H1 (cell line): ENCODE measurements at regions not wholly inside any gene's neighbourhood (a gene's known extent, or its start where the extent isn't known, plus 50 kb on each side); places are given as distances from the start of the nearest gene placed in this dataset.

Experiments used
- BACH1 ChIP-seq: IDR thresholded peaks from 2 replicates; pipeline ENCODE4 v1.6.1; 2012; ENCODE audit warnings: low read length, improper control_type of control experiment
- CBX5 ChIP-seq: fragments of 300-800, 300-1000 bp; sonication (generic); IDR thresholded peaks from 2 replicates; pipeline ENCODE4 v1.7.1; 2016; ENCODE audit warnings: antibody characterized with exemption, low read length, low read depth
- CBX8 ChIP-seq: fragments of 300-800, 300-1000 bp; sonication (generic); IDR thresholded peaks from 2 replicates; pipeline ENCODE4 v1.7.1; 2016; ENCODE audit warnings: low read depth, low read length, borderline replicate concordance
- CHD7 ChIP-seq: fragments of 300-600 bp; sonication (generic); IDR thresholded peaks from 2 replicates; pipeline ENCODE4 v1.7.1; 2012; ENCODE audit warnings: low read length, moderate library complexity, mild to moderate bottlenecking, inconsistent platforms; ENCODE audit not compliant: insufficient replicate concordance
- FOSL1 ChIP-seq: IDR thresholded peaks from 2 replicates; pipeline ENCODE4 v1.6.1; 2011; ENCODE audit warnings: mild to moderate bottlenecking, low read depth, low read length, moderate library complexity; ENCODE audit not compliant: insufficient read depth
- JUN ChIP-seq: IDR thresholded peaks from 2 replicates; pipeline ENCODE4 v1.6.1; 2011; ENCODE audit warnings: low read depth, mild to moderate bottlenecking, improper control_type of control experiment, low read length
- NANOG ChIP-seq: IDR thresholded peaks from 2 replicates; pipeline ENCODE4 v1.6.1; 2011; ENCODE audit warnings: low read length, low read depth, mild to moderate bottlenecking, inconsistent platforms; ENCODE audit not compliant: insufficient read depth, poor library complexity, severe bottlenecking
- RXRA ChIP-seq: IDR thresholded peaks from 2 replicates; pipeline ENCODE4 v1.6.1; 2011; ENCODE audit warnings: low read depth, mild to moderate bottlenecking, low read length, moderate library complexity; ENCODE audit not compliant: insufficient read depth
- USF2 ChIP-seq: IDR thresholded peaks from 2 replicates; pipeline ENCODE4 v1.6.1; 2011; ENCODE audit warnings: low read length, improper control_type of control experiment

DNA sequence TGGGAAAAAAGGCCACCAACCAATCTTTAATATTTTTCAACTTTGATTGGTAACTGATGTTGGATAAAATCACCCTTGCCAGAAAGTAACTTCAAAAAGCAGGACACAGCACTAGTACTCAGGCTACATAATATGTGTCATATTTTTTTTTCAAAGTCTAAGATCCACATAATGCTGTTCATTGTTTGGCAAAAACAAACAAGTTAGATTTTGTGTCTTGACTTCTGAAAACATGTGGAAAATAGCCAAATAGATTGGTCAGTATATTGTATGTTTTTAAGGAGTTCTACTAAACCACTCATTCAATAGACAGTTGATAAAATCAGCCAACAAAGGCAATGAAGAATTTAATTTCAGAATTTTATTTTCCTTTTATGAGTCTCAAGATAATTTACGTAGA is 111.7 kb upstream of the CCDC54 start (continued):
- TF ChIP-seq USF2 (no peak), FOSL1 (no peak), JUN (no peak), CBX5 (no peak), BACH1 (no peak), CHD7 (no peak), NANOG (no peak), RXRA (no peak), CBX8 (no peak)
